ENCODE measurements at regions not wholly inside any gene's neighbourhood (a gene's known extent, or its start where the extent isn't known, plus 50 kb on each side); places are given as distances from the start of the nearest gene placed in this dataset.

DNA sequence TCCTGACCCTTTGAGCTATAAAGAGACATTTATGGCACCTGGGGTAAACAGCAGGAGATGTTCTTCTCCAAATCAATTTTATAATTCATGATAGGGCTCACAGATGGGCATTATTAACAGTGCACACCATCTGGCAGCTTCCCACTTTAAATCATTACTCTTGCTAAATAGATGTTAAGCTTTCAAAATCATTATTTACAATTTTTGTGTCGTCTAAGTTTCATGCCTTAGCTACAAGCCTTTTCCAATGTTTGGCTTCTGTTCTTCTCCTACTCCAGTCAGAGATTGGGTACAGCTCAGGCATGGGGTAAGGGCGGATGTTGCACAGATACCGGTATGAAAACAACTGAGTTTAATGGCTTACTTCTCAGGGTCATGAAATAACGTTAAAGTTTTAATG lies 120.9 kb upstream of the PFN2 start:
- no peak for DNase-seq (ENCODE audit: low spot score)
- in situ Hi-C loops (cut with MboI; ENCODE audit: low sequenced_read_pairs, unreplicated experiment): no loop called here
- TF ChIP-seq, protein P1, sequence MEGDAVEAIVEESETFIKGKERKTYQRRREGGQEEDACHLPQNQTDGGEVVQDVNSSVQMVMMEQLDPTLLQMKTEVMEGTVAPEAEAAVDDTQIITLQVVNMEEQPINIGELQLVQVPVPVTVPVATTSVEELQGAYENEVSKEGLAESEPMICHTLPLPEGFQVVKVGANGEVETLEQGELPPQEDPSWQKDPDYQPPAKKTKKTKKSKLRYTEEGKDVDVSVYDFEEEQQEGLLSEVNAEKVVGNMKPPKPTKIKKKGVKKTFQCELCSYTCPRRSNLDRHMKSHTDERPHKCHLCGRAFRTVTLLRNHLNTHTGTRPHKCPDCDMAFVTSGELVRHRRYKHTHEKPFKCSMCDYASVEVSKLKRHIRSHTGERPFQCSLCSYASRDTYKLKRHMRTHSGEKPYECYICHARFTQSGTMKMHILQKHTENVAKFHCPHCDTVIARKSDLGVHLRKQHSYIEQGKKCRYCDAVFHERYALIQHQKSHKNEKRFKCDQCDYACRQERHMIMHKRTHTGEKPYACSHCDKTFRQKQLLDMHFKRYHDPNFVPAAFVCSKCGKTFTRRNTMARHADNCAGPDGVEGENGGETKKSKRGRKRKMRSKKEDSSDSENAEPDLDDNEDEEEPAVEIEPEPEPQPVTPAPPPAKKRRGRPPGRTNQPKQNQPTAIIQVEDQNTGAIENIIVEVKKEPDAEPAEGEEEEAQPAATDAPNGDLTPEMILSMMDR (IDR thresholded peaks at IDR 0.05; ENCODE audit: borderline replicate concordance, control extremely low read depth, extremely low read depth, insufficient read depth, missing control alignments): no peak

DNA sequence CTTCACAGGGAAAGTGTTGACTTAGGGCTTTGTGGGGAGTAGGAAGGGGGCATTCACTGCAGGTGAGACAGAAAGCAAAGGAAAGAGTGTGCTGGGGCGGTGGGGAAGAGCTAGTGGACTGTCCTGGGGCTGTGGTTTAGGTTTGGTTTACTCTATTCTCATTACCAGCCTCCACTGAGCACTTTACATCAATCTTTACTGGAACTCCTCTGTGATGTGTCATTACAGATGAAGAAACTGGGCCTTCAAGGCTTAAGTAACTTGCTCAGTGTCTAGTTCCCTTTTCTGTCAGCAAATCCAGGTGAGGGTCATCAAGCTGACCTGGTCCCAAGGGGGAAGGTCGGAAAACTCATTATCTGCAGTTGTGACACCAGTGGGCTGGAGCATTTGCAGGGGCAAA lies 120.2 kb upstream of the PFN2 start:
- no peak for DNase-seq (ENCODE audit: low spot score)
- in situ Hi-C loops (cut with MboI; ENCODE audit: low sequenced_read_pairs, unreplicated experiment): no loop called here
- TF ChIP-seq, protein P1 (IDR thresholded peaks at IDR 0.05; ENCODE audit: borderline replicate concordance, control extremely low read depth, extremely low read depth, insufficient read depth, missing control alignments): no peak

DNA sequence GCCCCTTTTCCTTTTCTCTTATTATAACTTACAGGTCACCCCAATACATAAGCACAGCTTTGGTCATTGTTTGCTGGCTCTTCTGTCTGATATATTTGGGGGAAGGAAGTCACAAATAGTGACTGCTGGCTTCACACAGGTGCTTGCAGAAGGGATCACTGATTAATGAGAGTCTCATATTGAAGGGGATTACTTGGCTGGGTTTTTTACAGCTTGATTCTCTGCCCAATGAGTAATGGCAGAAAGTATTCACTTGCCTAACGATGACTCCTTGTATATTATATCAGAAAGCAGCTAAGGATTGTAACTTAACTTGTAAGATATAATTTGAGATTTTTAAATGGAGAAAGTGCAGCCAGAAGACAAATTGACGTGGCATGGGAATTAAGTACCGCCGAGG lies 119.3 kb upstream of the PFN2 start:
- in situ Hi-C loops (cut with MboI; ENCODE audit: low sequenced_read_pairs, unreplicated experiment): no loop called here
- no peak for DNase-seq (ENCODE audit: low spot score)
- TF ChIP-seq, protein P1 (IDR thresholded peaks at IDR 0.05; ENCODE audit: borderline replicate concordance, control extremely low read depth, extremely low read depth, insufficient read depth, missing control alignments): no peak

DNA sequence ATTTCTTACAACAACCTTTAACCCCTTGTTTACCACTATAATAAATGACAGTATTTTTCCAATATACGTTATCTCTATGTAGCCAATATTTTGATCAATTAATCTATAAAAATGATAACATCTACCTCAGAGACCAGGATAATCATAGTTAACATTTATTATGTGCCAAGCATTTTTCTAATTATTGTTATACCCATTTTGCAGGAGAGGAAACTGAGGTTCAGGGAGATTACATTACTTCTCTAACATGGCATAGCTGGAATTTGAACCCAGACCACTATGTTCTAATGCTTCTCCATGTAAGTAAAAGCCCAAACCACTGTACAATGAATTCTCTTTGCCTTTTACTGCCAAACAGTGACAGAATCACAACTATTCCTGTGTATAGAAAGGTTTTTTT lies 113.4 kb upstream of the PFN2 start:
- no peak for DNase-seq (ENCODE audit: low spot score)
- TF ChIP-seq, protein P1 (IDR thresholded peaks at IDR 0.05; ENCODE audit: borderline replicate concordance, control extremely low read depth, extremely low read depth, insufficient read depth, missing control alignments): no peak
- in situ Hi-C loops (cut with MboI; ENCODE audit: low sequenced_read_pairs, unreplicated experiment): no loop called here

DNA sequence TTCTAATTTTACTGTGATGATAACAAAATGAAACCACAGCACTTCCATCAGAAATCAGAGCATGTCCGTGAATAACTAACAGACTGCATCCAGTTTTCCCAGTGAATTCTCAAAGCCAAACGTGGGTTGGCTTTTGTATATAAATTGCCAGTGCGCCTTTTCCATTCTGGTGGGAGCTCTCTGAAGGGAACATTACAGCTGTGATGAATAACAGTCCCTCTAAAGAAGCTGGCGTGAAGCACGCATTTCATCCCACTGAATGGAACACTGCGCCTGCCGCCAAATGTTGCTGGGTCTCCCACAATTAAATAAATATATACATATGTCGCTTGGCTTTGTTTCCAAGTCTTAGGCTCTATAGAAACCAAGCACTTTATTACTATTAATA lies 113.0 kb upstream of the PFN2 start:
- TF ChIP-seq, protein P1 (IDR thresholded peaks at IDR 0.05; ENCODE audit: borderline replicate concordance, control extremely low read depth, extremely low read depth, insufficient read depth, missing control alignments): no peak
- in situ Hi-C loops (cut with MboI; ENCODE audit: low sequenced_read_pairs, unreplicated experiment): no loop called here
- DNase-seq (ENCODE audit: low spot score): no peak

DNA sequence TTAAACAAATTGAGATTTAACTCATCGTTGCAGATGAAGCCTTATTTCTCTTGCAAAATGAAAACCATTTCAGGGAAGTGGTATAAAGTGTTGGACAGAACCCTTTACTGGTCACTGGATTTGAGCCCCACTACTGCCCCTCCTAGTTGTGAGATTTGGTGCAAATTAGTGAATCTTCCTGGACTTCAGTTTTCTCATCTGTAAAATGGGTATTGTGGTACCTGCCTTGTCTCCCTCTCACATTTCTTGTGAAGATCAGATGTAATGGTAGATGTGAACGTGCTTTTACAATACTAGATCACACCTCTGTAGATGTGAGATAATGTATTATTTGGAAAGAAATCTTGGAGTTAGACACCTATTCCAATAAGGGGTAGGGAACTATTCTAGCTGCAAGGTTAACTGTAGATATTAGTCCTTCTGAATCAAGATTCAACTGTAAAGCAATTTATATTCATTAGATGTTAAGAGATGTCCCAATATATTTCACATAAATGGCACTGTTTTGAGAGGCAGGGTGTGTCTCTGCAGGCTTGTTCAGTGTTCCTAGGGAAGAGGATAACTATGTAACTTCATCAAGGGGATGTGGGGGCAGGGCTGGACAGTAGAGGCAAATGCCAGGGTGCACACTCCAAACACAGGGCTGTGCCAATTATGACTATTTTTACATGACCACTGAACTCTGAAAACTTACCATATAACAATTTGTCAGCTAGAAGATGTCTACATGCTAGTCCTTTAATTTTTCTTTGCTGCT lies 112.4 kb upstream of the PFN2 start:
- no peak for DNase-seq (ENCODE audit: low spot score)
- in situ Hi-C loops (cut with MboI; ENCODE audit: low sequenced_read_pairs, unreplicated experiment): no loop called here
- TF ChIP-seq, protein P1 (IDR thresholded peaks at IDR 0.05; ENCODE audit: borderline replicate concordance, control extremely low read depth, extremely low read depth, insufficient read depth, missing control alignments): no peak

All from GM13976 (cell line).